NCI-H774 (cell line): ENCODE measurements at regions not wholly inside any gene's neighbourhood (a gene's known extent, or its start where the extent isn't known, plus 50 kb on each side); places are given as distances from the start of the nearest gene placed in this dataset.
"Not testable (repeated sequence)": the region's sequence is repeated elsewhere in the genome, so short reads cannot be mapped to it uniquely, and the experiment has no call there.

Experiments used
- DNase-seq: peaks from one replicate; lab custom pipeline; 2025; lab: John Stamatoyannopoulos, UW

DNA sequence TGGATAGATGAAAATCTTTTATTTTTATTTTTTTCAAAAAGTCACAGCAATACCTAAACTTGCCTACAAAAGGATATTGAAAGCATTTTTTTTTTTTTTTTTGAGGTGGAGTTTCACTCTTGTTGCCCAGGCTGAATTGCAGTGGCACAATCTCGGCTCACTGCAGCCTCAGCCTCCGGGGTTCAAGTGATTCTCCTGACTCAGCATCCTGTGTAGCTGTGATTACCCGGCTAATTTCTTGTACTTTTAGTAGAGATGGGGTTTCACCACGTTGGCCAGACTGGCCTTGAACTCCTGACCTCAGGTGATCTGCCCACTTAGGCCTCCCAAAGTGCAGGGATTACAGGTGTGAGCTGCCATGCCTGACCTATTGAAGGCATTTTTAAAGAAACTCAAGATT lies 69.1 kb upstream of the DGKB start:
- DNase-seq = not testable (repeated sequence)

DNA sequence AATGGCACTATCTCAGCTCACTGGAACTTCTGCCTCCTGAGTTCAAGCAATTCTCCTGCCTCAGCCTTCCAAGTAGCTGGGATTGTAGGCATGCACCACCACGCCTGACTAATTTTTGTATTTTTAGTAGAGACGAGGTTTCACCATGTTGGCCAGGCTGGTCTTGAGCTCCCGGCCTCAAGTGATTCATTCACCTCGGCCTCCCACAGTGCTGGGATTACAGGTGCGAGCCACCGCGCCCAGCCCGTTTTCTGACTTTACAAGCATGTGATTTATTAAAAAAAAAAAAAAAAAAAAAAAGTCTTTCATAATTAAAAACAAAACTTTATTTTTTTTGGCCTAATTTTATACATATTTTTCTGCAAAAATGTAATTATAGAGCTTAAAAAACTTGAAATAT lies 64.8 kb upstream of the DGKB start:
- not testable (repeated sequence) for DNase-seq

DNA sequence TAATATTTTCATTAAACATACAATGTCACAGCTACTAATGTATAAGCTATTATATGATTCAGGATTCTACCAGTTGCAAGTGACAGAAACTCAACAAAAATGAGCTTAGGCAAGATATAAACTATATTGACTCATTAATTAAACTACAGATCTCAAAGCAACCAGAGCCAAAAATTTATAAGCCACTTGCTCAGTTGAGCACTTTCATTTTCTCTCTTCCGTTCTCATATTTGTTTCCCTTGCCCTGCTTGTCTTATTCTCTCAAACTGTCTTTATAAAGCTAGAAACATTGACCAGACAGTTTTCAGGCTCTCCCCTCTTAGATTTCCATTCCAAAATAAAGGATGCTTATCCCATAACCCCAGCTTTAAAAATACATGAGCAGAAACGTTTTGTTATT lies 60.2 kb upstream of the DGKB start:
- DNase-seq = no peak

DNA sequence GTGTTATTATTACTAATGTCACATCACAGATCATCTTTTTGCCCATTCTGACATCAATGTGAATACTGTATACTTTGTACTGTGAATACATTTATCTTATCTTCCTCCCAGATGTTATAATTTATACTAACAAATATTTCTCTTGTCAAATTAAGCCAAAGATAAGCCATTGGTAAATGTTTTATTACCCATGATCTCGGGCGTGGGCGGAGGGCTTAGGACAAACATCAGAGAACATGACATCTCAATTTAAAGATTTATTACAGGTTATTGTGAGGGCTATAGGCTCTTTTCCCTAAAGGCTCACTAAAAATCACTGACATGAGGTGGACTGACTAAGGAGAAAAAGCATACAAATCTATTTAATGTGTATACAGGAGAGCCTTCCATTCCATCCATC lies 58.2 kb upstream of the DGKB start:
- no peak for DNase-seq

DNA sequence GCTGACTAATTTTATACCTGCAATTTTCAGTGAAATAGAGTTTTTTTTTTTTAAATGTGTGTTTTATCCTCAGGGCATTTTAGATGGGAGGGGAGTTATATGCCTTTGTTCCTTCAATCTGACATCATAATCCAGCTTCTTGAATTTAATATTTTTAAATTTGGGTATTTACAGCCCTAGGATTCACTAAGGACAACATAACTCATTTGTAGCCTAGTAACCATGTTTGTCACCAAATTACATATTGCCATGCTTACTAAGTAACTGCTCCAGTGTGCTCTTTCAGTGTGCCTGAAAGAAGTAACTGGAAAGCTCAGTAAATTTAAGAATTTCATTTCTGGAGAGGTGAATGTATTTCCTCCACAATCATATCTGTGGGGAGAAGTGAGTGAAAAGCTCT lies 56.8 kb upstream of the DGKB start:
- no peak for DNase-seq

DNA sequence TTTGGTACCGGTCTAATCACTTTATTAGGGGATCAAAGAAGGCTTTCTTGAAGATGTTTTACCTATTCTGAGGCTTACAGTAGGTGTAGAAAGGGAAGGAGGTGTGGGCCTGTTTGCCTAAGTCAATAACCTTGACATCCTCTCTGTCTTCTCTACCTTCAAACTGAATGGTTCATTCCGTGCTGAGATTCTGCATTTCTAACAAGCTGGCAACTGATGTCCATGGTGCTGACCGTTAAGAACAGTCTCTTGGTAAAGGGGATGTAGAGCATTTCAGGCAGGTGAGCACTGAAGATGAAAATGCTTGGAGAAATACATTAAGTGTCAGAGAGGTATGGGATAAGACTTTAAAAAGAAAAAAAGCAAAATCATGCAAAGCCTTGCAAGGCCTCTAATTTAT lies 51.5 kb upstream of the DGKB start:
- no peak for DNase-seq
